AG08395 (cell line): ENCODE measurements at regions not wholly inside any gene's neighbourhood (a gene's known extent, or its start where the extent isn't known, plus 50 kb on each side); places are given as distances from the start of the nearest gene placed in this dataset.

Experiments
- DNase-seq: peaks from one replicate; pipeline ENCODE4 v3.0.0; 2012; ENCODE audit warnings: mixed read lengths, low spot score

GRCh38 chr2:236317938-236318396 lies 53.8 kb upstream of the ASB18 start:
- no peak for DNase-seq

DNA sequence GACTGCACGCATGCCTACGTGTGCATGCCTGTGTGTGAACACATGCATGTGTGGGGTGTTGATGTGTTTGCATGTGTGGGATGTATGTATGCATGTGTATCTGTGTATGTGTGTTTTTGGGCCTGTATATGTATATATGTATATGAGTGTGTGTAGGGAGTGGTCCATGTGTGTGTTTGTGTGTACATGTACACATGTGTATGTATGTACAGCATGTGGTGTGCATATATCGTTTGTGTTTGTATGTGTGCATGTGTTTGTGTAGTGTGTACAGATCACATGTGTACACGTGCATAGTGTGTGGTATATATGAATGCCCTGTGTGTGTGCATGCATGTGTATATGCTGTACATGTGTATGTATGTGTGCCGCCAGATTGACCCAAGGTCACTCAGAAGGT lies 54.2 kb upstream of the ASB18 start:
- DNase-seq = no peak

GRCh38 chr2:236319036-236319435 lies 54.8 kb upstream of the ASB18 start:
- no peak for DNase-seq

DNA sequence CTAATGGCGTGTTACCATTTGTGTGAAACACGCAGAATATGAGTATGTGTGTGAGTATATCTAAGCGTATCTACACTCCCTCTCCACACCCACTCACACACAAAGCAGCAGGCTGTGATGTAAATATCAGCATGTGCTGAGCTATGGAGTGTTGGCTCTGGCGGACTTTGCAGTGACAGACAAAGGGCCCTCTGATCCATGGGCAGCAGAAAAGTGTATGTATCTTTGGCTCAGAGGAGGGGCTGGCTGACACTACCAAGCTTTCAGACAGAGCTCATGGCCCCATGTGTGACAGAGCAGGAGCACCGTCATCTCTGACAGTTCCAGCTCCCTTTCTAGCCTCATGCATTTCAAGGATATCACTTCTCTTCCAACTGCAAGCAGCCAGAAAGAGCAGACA lies 57.2 kb upstream of the ASB18 start:
- DNase-seq = no peak

DNA sequence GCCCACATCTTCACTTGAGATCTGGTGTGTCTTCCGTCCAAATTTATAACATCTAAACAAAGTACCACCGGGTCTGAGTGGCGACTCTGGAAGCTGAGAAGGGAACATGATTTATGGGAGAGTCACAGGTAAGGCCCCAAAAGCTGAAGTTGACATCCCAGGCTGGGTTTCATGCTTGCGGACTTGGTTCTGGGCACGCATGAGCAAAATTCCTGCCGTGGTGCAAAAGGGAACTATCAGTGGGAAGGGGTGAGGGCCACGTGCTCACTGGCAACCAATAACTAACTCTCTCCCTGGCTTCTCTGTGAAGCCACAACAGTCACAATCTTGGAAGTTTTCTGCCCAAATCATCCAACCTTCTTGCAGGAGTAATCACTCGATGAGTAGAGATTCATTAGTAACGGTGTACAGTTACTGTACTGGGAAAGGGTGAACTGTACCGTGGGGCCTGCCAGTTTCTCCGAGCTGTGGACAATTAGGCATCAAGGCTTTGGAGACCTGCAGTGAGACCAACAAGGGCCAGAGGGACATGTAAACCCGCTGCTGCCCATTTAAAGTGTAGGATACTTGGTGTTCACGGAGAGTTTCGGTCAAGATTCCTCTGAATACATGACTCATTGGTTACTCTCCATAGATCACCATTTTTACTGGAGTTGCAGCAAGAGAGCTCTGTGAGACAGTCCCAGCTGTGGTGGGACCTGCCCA lies 69.4 kb upstream of the ASB18 start:
- DNase-seq = no peak

GRCh38 chr2:236334122-236334876 lies 70.1 kb upstream of the ASB18 start:
- DNase-seq = no peak

DNA sequence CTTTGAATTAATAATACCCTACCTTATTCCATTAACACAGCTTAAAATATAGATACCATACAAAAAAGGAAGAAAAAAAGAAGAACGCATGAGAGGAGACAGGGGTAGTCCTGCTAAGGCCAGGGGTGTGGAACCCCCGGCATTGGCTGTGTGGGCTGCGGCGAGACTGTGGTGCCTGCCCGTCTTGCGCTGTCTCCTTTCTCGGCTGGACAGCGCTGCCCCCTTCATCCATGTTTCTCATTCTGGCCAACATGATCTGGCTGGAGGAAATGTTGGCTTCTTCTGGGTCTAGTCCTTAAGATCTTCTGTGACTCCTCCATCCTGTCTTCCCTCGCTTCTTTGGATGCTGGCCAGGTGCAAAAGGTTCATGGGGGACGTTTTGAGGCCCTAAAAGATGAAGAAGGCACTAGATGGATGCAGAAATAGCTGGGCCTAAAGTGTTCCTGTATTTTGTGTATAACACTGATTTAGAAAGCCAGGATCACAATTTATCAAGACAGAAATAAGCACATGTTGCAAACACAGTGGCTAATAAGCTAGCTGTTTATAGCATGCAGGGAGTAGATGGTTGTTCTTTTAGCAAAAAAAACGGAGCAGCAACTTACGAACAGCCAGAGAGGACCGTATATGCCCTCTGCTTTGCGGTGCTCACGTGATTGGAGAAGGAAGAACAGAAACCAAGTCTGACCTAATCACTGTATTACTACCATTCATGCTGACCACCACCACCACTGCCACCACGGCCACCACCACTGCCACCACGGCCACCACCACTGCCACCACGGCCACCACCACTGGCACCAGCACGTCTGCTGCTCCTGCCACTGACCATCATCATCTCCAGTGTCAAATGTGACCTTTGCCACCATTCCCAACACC lies 71.7 kb upstream of the ASB18 start:
- DNase-seq = no peak

DNA sequence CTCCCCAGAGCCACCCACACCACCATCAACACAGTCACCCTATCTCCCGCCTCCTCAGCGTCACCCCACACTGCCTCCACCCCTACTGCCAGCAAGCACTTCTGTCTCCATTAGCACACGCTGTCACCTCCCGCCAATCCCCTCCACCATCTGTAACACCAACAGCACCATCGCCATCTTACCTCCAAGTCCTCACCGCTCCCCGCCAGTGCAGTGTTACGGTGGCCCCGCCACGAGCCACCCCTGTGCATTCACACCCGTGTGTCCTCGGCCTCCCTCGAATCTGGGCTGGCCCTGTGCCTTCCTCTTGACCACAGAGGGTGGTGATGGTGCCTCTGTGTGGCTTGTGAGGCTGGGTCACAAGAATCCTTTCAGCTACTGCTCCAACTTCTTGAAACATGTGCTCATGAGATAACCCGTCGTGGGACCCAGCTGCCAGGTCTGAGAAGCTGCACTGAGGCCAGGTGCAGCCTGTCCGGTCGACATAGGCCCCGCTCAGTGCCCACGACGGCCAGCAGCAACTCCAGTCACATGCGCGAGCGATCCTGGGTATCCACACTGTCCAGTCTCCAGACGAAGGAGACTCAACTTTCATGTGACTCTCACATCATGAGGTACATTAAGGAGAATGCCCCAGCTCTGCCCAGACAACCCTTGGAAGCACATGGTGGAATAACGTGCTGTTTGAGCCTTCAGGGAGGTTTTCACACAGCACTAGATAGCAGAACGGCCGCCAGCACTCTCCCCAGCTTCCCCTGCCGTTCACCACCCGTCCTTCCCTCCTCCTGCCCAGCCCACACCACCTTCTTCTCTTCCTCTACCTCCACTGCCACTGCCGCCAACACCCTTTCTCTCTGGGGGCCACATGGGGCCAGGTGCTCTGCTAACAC lies 72.6 kb upstream of the ASB18 start:
- DNase-seq = no peak

- DNase-seq = no peak
Observed at GRCh38 chr2:236337465-236338325, 73.5 kb upstream of the ASB18 start.

GRCh38 chr2:236338495-236339184 lies 74.4 kb upstream of the ASB18 start:
- no peak for DNase-seq

GRCh38 chr2:236340251-236340650 lies 76.0 kb upstream of the ASB18 start:
- no peak for DNase-seq

- no peak for DNase-seq
Observed at GRCh38 chr2:236341067-236341466, 76.9 kb upstream of the ASB18 start.

GRCh38 chr2:236341721-236342120 lies 77.5 kb upstream of the ASB18 start:
- no peak for DNase-seq

- DNase-seq = no peak
Observed at GRCh38 chr2:236342507-236342906, 78.3 kb upstream of the ASB18 start.

DNA sequence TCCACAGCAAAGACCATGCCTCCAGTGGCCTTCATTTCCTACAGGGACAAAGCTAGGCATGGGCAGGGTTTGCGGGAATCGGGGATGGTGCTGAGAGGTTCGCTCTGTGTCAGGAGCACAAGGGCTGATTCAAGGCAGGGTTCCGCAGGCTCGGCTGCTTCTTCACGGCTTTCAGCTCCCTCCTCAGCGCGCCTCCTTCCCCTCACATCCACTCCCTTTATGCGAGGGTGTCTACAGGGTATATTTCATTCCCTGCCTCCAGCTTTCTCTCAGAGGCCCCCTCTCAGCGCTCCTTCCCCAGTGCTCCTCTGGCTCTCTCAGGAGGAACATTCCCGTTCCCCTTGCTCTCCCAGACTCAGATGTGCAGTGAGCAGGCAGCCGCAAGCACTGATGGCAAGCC lies 78.7 kb upstream of the ASB18 start:
- no peak for DNase-seq

DNA sequence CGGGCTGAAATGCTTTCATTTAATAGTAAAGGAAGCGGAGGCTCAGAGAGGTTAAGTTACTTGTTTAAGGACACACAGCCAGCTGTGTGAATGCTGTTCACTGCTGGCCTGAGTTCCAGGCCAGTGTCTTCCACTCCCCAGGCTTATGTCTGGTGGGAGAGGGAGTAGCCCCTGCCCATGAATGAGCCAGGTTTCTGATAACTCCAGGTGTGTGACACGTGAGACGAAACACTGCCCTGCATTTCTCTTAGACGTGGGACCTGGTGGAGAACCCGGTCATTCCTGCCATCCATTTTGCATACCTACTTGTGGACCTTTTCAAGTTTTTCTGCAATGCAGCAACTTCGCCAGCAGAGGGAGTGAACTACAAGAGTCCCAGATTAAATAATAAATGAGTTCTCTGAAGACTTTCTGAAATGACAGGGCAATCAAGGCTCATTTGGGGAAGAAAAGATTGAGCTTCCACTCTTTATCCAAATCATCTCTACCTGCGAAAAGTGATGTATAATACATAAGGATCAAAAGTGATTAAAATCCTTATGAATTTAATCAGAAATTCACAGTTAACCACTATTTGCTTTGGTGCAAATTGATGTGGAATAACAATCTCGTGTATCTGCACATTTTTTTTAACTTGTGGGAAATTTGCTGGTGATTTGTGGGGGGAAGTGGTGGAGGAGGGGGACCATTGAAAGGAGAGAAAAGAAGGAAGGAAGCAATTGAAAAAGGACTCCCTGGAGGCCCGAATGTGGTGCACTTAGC lies 79.4 kb upstream of the ASB18 start:
- DNase-seq = peak; percentile 70

DNA sequence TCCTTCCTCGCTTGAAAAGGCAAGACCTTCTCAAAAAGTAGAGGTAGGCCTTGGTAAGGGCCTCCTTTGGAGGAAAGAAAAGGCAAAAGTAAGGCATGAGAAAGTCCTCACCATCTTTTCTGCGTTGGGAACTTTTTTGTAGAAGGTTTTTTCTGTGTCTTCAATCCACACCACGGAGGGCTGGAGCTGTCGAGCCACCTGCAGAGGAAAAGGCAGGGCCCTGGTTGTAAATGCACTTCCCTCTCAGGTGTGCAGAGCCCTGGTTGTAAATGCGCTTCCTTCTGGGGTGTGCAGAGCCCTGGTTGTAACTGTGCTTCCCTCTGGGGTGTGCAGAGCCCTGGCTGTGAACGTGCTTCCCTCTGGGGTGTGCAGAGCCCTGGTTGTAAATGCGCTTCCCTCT lies 80.2 kb upstream of the ASB18 start:
- no peak for DNase-seq

GRCh38 chr2:236345081-236345714 lies 81.0 kb upstream of the ASB18 start:
- DNase-seq = no peak

DNA sequence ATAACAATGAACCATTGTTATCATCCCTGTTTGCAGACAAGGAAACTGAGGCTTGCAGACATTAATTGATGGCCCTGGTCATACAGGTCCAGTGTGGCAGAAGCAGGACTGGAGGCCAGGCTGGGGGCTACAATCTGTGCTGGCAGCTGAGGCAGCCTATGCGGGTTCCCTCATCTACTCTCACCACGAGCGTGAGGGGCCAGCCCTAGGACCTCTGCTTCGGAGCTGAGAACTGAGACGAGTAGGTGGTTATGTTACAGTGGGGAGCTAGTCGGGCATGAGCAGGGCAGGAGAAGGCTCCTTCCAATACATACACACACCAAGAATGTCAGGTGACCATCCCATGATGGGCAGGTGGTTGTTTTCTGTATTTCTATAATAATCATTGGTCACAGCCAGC lies 82.2 kb upstream of the ASB18 start:
- DNase-seq = no peak
